ENCODE measurements at regions not wholly inside any gene's neighbourhood (a gene's known extent, or its start where the extent isn't known, plus 50 kb on each side); places are given as distances from the start of the nearest gene placed in this dataset.

DNA sequence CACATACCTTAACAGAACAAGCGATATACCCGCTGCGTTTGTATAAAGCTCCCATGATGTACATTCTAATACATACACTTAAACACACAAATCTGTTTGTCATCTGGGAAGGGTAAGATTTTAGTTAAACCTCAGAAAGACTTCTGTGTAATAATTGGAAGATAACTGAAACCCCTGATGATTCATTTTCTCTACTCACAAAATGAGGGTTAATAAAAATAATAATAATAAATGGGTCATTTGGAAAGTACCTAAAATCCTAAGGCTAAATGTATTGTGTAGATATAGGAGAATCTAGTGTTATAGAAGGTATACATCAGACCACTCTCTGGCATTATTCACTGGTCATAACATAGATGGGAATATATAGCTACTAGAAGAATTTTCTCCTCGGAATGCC, 64.7 kb upstream of the SOX9 start:
- POLR2A ChIA-PET (ENCODE audit: unreplicated experiment), result no interaction called here
- no peak overlapping the region for H3K4me2 ChIP-seq (ENCODE audit: low read depth, low read length)
- no CpG with 5 or more reads among the region's 4 CpGs for WGBS, 2 experiments (ENCODE audit: extremely low coverage in 2 of 2, insufficient read length in 1 of 2)
- no peak overlapping the region for H2BK5ac ChIP-seq (ENCODE audit: low read depth, low read length, poor library complexity, severe bottlenecking)
- no peak overlapping the region for H3K4me3 ChIP-seq (ENCODE audit: insufficient read depth, low read depth, low read length)
- dilution Hi-C loops (cut with HindIII; ENCODE audit: low sequenced_read_pairs, unreplicated experiment), result no loop called here
- in situ Hi-C loops (cut with MboI; ENCODE audit: low sequenced_read_pairs), result no loop called here
- no peak overlapping the region for H4K5ac ChIP-seq (ENCODE audit: low read depth, low read length)
- no peak overlapping the region for H2BK120ac ChIP-seq (ENCODE audit: low read depth, low read length)
- TF ChIP-seq BHLHE40 (IDR thresholded peaks at IDR 0.05; ENCODE audit: low read depth, low read length), result no peak
- TF ChIP-seq, protein P1, sequence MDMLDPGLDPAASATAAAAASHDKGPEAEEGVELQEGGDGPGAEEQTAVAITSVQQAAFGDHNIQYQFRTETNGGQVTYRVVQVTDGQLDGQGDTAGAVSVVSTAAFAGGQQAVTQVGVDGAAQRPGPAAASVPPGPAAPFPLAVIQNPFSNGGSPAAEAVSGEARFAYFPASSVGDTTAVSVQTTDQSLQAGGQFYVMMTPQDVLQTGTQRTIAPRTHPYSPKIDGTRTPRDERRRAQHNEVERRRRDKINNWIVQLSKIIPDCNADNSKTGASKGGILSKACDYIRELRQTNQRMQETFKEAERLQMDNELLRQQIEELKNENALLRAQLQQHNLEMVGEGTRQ (IDR thresholded peaks at IDR 0.05; ENCODE audit: low read depth, low read length), result no peak
- TF ChIP-seq RFX5 (IDR thresholded peaks at IDR 0.05; ENCODE audit: low read depth, low read length), result no peak
- no peak for TF ChIP-seq FOS (IDR thresholded peaks at IDR 0.05; ENCODE audit: low read depth, low read length)
- TF ChIP-seq RCOR1 (IDR thresholded peaks at IDR 0.05; ENCODE audit: insufficient replicate concordance, low read length), result no peak
- no peak for TF ChIP-seq RAD21 (IDR thresholded peaks at IDR 0.05; ENCODE audit: low read length)
- no peak for TF ChIP-seq MXI1 (IDR thresholded peaks at IDR 0.05; ENCODE audit: borderline replicate concordance, low read depth, low read length)
- no peak for TF ChIP-seq POLR2A (IDR thresholded peaks at IDR 0.05; ENCODE audit: low read depth, low read length)
- TF ChIP-seq, protein P2, sequence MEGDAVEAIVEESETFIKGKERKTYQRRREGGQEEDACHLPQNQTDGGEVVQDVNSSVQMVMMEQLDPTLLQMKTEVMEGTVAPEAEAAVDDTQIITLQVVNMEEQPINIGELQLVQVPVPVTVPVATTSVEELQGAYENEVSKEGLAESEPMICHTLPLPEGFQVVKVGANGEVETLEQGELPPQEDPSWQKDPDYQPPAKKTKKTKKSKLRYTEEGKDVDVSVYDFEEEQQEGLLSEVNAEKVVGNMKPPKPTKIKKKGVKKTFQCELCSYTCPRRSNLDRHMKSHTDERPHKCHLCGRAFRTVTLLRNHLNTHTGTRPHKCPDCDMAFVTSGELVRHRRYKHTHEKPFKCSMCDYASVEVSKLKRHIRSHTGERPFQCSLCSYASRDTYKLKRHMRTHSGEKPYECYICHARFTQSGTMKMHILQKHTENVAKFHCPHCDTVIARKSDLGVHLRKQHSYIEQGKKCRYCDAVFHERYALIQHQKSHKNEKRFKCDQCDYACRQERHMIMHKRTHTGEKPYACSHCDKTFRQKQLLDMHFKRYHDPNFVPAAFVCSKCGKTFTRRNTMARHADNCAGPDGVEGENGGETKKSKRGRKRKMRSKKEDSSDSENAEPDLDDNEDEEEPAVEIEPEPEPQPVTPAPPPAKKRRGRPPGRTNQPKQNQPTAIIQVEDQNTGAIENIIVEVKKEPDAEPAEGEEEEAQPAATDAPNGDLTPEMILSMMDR (conservative IDR thresholded peaks at IDR 0.05; ENCODE audit: low read depth, low read length), result no peak
- TF ChIP-seq CEBPB (IDR thresholded peaks at IDR 0.05; ENCODE audit: low read depth, low read length), result no peak
- no peak for TF ChIP-seq CHD1 (IDR thresholded peaks at IDR 0.05; ENCODE audit: low read depth, low read length)
- TF ChIP-seq SMC3 (IDR thresholded peaks at IDR 0.05; ENCODE audit: low read depth, low read length), result no peak
- no peak overlapping the region for H2BK20ac ChIP-seq (ENCODE audit: low read depth, low read length)
- H3K79me1 ChIP-seq (ENCODE audit: low read depth in 1 of 2, low read length in 2 of 2), result no peaks in the 10 kb centered on the region
- H3K18ac ChIP-seq (ENCODE audit: low read depth, low read length), result no peak overlapping the region
- no peak overlapping the region for H3K23ac ChIP-seq (ENCODE audit: low read depth, low read length)
- H3K14ac ChIP-seq (replicated peaks; ENCODE audit: low read depth, low read length), result no peak overlapping the region
- no peaks in the 10 kb centered on the region for H4K20me1 ChIP-seq (ENCODE audit: insufficient read depth, low read length)
- H3K9me3 ChIP-seq (ENCODE audit: control insufficient read depth, insufficient read depth, low read length), result no peaks in the 10 kb centered on the region
- intact Hi-C loops (cut with micrococcal nuclease), result no loop called here
- no TSS peak for BruUV-seq (replicated peaks)
- H3K4ac ChIP-seq (ENCODE audit: low read depth, low read length), result no peak overlapping the region
- H2AK9ac ChIP-seq (replicated peaks; ENCODE audit: low read depth, low read length, poor library complexity), result no peak overlapping the region
- CTCF ChIA-PET, result no interaction called here
- no peaks in the 10 kb centered on the region for H3K9me1 ChIP-seq (ENCODE audit: insufficient read depth, low read length)
- H4K91ac ChIP-seq (ENCODE audit: insufficient read depth, low read depth, low read length), result no peak overlapping the region
- no peaks in the 10 kb centered on the region for H3K4me1 ChIP-seq (ENCODE audit: control insufficient read depth, insufficient read depth, low read length)
- no peaks in the 10 kb centered on the region for H3K36me3 ChIP-seq (ENCODE audit: control insufficient read depth, insufficient read depth, low read length)
- ATAC-seq (ENCODE audit: low read depth), result no peak
- H2BK15ac ChIP-seq (ENCODE audit: low read depth, low read length), result no peak overlapping the region
- no peak overlapping the region for H2AK5ac ChIP-seq (ENCODE audit: low read depth, low read length)
- H3K56ac ChIP-seq (ENCODE audit: extremely low read depth, insufficient read depth, low read length), result no peak overlapping the region
- H3K9ac ChIP-seq (ENCODE audit: low read depth, low read length), result no peak overlapping the region
- H3K27me3 ChIP-seq (ENCODE audit: control insufficient read depth, insufficient read depth, low read length), result peaks cover 22% of the 10 kb centered on the region
- no peak overlapping the region for H2AFZ ChIP-seq (replicated peaks; ENCODE audit: low read length, poor library complexity)
- no peak overlapping the region for H4K8ac ChIP-seq (ENCODE audit: low read depth in 2 of 2, low read length in 2 of 2)
- DNase-seq, result no peak
- H3K27ac ChIP-seq (ENCODE audit: insufficient read depth, low read length), result no peak overlapping the region

All from IMR-90 (cell line).